ENCODE measurements at regions not wholly inside any gene's neighbourhood (a gene's known extent, or its start where the extent isn't known, plus 50 kb on each side); places are given as distances from the start of the nearest gene placed in this dataset.

- TF ChIP-seq STAT6 (CRISPR knock-in tag; conservative IDR thresholded peaks at IDR 0.05; ENCODE audit: low read depth) (no peak), CTCF (IDR thresholded peaks at IDR 0.05) (no peak), NFYB (CRISPR knock-in tag; conservative IDR thresholded peaks at IDR 0.05; ENCODE audit: low read depth) (no peak)
These were observed 241.9 kb downstream of the CD83 start for GRCh38 chr6:14359438-14359837.
